H1 (cell line): ENCODE measurements at regions not wholly inside any gene's neighbourhood (a gene's known extent, or its start where the extent isn't known, plus 50 kb on each side); places are given as distances from the start of the nearest gene placed in this dataset.

ENCODE experiments used
- CBX8 ChIP-seq: fragments of 300-800, 300-1000 bp; sonication (generic); IDR thresholded peaks from 2 replicates; pipeline ENCODE4 v1.7.1; 2016; ENCODE audit warnings: low read depth, low read length, borderline replicate concordance
- CEBPB ChIP-seq: IDR thresholded peaks from 2 replicates; pipeline ENCODE4 v1.6.1; 2012; ENCODE audit warnings: low read depth, low read length
- GTF2F1 ChIP-seq: IDR thresholded peaks from 2 replicates; pipeline ENCODE4 v1.6.1; 2012; ENCODE audit warnings: low read depth, low read length, improper control_type of control experiment, borderline replicate concordance
- MAFK ChIP-seq: IDR thresholded peaks from 2 replicates; pipeline ENCODE4 v1.6.1; 2012; ENCODE audit warnings: low read depth, mild to moderate bottlenecking, improper control_type of control experiment, low read length
- RAD21 ChIP-seq, 2 experiments: IDR thresholded peaks in 1 of 2; conservative IDR thresholded peaks in 1 of 2; 2 replicates each; pipeline ENCODE4 v1.6.1; 2011; ENCODE audit warnings: low read depth in 2 of 2, low read length in 2 of 2, improper control_type of control experiment in 1 of 2, inconsistent platforms in 1 of 2, mild to moderate bottlenecking in 1 of 2, moderate library complexity in 1 of 2
- RBBP5 ChIP-seq: IDR thresholded peaks from 2 replicates; pipeline ENCODE4 v1.7.1; 2012; ENCODE audit warnings: low read depth, mild to moderate bottlenecking, inconsistent platforms, low read length, moderate library complexity, borderline replicate concordance
- RFX5 ChIP-seq: IDR thresholded peaks from 2 replicates; pipeline ENCODE4 v1.6.1; 2011; ENCODE audit warnings: low read depth, low read length, improper control_type of control experiment, borderline replicate concordance
- SIN3A ChIP-seq, 2 experiments: IDR thresholded peaks in 1 of 2; conservative IDR thresholded peaks in 1 of 2; 2 replicates each; pipeline ENCODE4 v1.6.1; 2011 to 2012; ENCODE audit warnings: low read length in 2 of 2, improper control_type of control experiment in 1 of 2, low read depth in 1 of 2, mild to moderate bottlenecking in 1 of 2
- SRF ChIP-seq: IDR thresholded peaks from 2 replicates; pipeline ENCODE4 v1.6.1; 2011; ENCODE audit warnings: mild to moderate bottlenecking, low read depth, low read length, moderate library complexity
- TF ChIP-seq, protein P1 (sequence below): fragments of 300-600 bp; sonication (generic); IDR thresholded peaks from 2 replicates; pipeline ENCODE4 v1.7.1; 2012; ENCODE audit warnings: low read length, moderate library complexity, mild to moderate bottlenecking, inconsistent platforms; ENCODE audit not compliant: insufficient replicate concordance

- TF ChIP-seq, protein P1, sequence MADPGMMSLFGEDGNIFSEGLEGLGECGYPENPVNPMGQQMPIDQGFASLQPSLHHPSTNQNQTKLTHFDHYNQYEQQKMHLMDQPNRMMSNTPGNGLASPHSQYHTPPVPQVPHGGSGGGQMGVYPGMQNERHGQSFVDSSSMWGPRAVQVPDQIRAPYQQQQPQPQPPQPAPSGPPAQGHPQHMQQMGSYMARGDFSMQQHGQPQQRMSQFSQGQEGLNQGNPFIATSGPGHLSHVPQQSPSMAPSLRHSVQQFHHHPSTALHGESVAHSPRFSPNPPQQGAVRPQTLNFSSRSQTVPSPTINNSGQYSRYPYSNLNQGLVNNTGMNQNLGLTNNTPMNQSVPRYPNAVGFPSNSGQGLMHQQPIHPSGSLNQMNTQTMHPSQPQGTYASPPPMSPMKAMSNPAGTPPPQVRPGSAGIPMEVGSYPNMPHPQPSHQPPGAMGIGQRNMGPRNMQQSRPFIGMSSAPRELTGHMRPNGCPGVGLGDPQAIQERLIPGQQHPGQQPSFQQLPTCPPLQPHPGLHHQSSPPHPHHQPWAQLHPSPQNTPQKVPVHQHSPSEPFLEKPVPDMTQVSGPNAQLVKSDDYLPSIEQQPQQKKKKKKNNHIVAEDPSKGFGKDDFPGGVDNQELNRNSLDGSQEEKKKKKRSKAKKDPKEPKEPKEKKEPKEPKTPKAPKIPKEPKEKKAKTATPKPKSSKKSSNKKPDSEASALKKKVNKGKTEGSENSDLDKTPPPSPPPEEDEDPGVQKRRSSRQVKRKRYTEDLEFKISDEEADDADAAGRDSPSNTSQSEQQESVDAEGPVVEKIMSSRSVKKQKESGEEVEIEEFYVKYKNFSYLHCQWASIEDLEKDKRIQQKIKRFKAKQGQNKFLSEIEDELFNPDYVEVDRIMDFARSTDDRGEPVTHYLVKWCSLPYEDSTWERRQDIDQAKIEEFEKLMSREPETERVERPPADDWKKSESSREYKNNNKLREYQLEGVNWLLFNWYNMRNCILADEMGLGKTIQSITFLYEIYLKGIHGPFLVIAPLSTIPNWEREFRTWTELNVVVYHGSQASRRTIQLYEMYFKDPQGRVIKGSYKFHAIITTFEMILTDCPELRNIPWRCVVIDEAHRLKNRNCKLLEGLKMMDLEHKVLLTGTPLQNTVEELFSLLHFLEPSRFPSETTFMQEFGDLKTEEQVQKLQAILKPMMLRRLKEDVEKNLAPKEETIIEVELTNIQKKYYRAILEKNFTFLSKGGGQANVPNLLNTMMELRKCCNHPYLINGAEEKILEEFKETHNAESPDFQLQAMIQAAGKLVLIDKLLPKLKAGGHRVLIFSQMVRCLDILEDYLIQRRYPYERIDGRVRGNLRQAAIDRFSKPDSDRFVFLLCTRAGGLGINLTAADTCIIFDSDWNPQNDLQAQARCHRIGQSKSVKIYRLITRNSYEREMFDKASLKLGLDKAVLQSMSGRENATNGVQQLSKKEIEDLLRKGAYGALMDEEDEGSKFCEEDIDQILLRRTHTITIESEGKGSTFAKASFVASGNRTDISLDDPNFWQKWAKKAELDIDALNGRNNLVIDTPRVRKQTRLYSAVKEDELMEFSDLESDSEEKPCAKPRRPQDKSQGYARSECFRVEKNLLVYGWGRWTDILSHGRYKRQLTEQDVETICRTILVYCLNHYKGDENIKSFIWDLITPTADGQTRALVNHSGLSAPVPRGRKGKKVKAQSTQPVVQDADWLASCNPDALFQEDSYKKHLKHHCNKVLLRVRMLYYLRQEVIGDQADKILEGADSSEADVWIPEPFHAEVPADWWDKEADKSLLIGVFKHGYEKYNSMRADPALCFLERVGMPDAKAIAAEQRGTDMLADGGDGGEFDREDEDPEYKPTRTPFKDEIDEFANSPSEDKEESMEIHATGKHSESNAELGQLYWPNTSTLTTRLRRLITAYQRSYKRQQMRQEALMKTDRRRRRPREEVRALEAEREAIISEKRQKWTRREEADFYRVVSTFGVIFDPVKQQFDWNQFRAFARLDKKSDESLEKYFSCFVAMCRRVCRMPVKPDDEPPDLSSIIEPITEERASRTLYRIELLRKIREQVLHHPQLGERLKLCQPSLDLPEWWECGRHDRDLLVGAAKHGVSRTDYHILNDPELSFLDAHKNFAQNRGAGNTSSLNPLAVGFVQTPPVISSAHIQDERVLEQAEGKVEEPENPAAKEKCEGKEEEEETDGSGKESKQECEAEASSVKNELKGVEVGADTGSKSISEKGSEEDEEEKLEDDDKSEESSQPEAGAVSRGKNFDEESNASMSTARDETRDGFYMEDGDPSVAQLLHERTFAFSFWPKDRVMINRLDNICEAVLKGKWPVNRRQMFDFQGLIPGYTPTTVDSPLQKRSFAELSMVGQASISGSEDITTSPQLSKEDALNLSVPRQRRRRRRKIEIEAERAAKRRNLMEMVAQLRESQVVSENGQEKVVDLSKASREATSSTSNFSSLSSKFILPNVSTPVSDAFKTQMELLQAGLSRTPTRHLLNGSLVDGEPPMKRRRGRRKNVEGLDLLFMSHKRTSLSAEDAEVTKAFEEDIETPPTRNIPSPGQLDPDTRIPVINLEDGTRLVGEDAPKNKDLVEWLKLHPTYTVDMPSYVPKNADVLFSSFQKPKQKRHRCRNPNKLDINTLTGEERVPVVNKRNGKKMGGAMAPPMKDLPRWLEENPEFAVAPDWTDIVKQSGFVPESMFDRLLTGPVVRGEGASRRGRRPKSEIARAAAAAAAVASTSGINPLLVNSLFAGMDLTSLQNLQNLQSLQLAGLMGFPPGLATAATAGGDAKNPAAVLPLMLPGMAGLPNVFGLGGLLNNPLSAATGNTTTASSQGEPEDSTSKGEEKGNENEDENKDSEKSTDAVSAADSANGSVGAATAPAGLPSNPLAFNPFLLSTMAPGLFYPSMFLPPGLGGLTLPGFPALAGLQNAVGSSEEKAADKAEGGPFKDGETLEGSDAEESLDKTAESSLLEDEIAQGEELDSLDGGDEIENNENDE, result no peak
- no peak for TF ChIP-seq RBBP5
- no peak for TF ChIP-seq CEBPB
- no peak for TF ChIP-seq RFX5
- TF ChIP-seq GTF2F1, result no peak
- TF ChIP-seq RAD21 (IDR thresholded peaks at IDR 0.05 in 1 of 2, conservative IDR thresholded peaks at IDR 0.05 in 1 of 2; ENCODE audit: low read depth in 2 of 2, low read length in 2 of 2), result no peak
- no peak for TF ChIP-seq MAFK
- no peak for TF ChIP-seq SIN3A (conservative IDR thresholded peaks at IDR 0.05 in 1 of 2, IDR thresholded peaks at IDR 0.05 in 1 of 2; ENCODE audit: low read depth in 1 of 2, low read length in 2 of 2)
- TF ChIP-seq CBX8, result no peak
- no peak for TF ChIP-seq SRF
- TF ChIP-seq, all 59 proteins: peak for 0
These were observed 1508.7 kb upstream of the PCDH20 start (continued) for GRCh38 chr13:62924395-62924794.
